ENCODE measurements at regions not wholly inside any gene's neighbourhood (a gene's known extent, or its start where the extent isn't known, plus 50 kb on each side); places are given as distances from the start of the nearest gene placed in this dataset.

- no peaks in the 10 kb centered on the region for H3K27me3 Mint-ChIP-seq
- no peak overlapping the region for H3K27ac Mint-ChIP-seq
- no peaks in the 10 kb centered on the region for H3K9me3 Mint-ChIP-seq (ENCODE audit: low read depth)
- ChIA-PET CTCF (no interaction called here), POLR2A (no interaction called here)
- DNase-seq (no peak), ATAC-seq (no peak)
- H3K4me3 Mint-ChIP-seq = no peak overlapping the region
- no peaks in the 10 kb centered on the region for H3K4me1 Mint-ChIP-seq
- H3K36me3 Mint-ChIP-seq (ENCODE audit: low read depth) = no peaks in the 10 kb centered on the region
- intact Hi-C loops (cut with DNase I, micrococcal nuclease) = no loop called here
These were observed 505.4 kb downstream of the BCL11A start for GRCh38 chr2:60047944-60048525.

GRCh38 chr2:60047347-60047746, 506.1 kb downstream of the BCL11A start:
- H3K27ac Mint-ChIP-seq = no peak overlapping the region
- H3K4me3 Mint-ChIP-seq = no peak overlapping the region
- no peaks in the 10 kb centered on the region for H3K9me3 Mint-ChIP-seq (ENCODE audit: low read depth)
- DNase-seq (no peak), ATAC-seq (no peak)
- POLR2A ChIA-PET = no interaction called here
- H3K36me3 Mint-ChIP-seq (ENCODE audit: low read depth) = no peaks in the 10 kb centered on the region
- CTCF ChIA-PET = no interaction called here
- H3K27me3 Mint-ChIP-seq = no peaks in the 10 kb centered on the region
- intact Hi-C loops (cut with DNase I, micrococcal nuclease) = no loop called here
- H3K4me1 Mint-ChIP-seq = no peaks in the 10 kb centered on the region

- intact Hi-C loops (cut with DNase I, micrococcal nuclease) = no loop called here
- H3K27me3 Mint-ChIP-seq = no peaks in the 10 kb centered on the region
- H3K9me3 Mint-ChIP-seq (ENCODE audit: low read depth) = no peaks in the 10 kb centered on the region
- H3K36me3 Mint-ChIP-seq (ENCODE audit: low read depth) = no peaks in the 10 kb centered on the region
- POLR2A ChIA-PET = no interaction called here
- no peaks in the 10 kb centered on the region for H3K4me1 Mint-ChIP-seq
- CTCF ChIA-PET = no interaction called here
- H3K4me3 Mint-ChIP-seq = no peak overlapping the region
- no peak for ATAC-seq
- no peak overlapping the region for H3K27ac Mint-ChIP-seq
- DNase-seq = no peak
These were observed 506.9 kb downstream of the BCL11A start for GRCh38 chr2:60046529-60046928.

GRCh38 chr2:60045456-60045855, 508.0 kb downstream of the BCL11A start:
- ATAC-seq = no peak
- no peaks in the 10 kb centered on the region for H3K9me3 Mint-ChIP-seq (ENCODE audit: low read depth)
- POLR2A ChIA-PET = no interaction called here
- CTCF ChIA-PET = interaction anchor here (0.5 to 0.6 kb wide), 2 partner anchors 121 to 537 kb away, joined by 3 to 5 read pairs; no protein-coding TSS in a partner anchor
- no peak for DNase-seq
- H3K27ac Mint-ChIP-seq = no peak overlapping the region
- H3K27me3 Mint-ChIP-seq = no peaks in the 10 kb centered on the region
- no peaks in the 10 kb centered on the region for H3K36me3 Mint-ChIP-seq (ENCODE audit: low read depth)
- intact Hi-C loops (cut with DNase I, micrococcal nuclease) = no loop called here
- H3K4me3 Mint-ChIP-seq = no peak overlapping the region
- H3K4me1 Mint-ChIP-seq = no peaks in the 10 kb centered on the region

- Mint-ChIP-seq H3K4me3 (no peak overlapping the region), H3K4me1 (no peaks in the 10 kb centered on the region), H3K36me3 (ENCODE audit: low read depth) (no peaks in the 10 kb centered on the region), H3K27me3 (no peaks in the 10 kb centered on the region), H3K9me3 (ENCODE audit: low read depth) (no peaks in the 10 kb centered on the region), H3K27ac (no peak overlapping the region)
- DNase-seq = no peak
- no peak for ATAC-seq
- intact Hi-C loops (cut with DNase I, micrococcal nuclease) = no loop called here
- POLR2A ChIA-PET = interaction anchor here (0.5 kb wide), 1 partner anchor 82 kb away, joined by 4 read pairs; no protein-coding TSS in a partner anchor
- CTCF ChIA-PET = no interaction called here
These were observed 509.0 kb downstream of the BCL11A start for GRCh38 chr2:60044484-60044883.

GRCh38 chr2:60042023-60042422, 511.4 kb downstream of the BCL11A start:
- no peak overlapping the region for H3K27ac Mint-ChIP-seq
- H3K9me3 Mint-ChIP-seq (ENCODE audit: low read depth) = no peaks in the 10 kb centered on the region
- no peak for ATAC-seq
- H3K27me3 Mint-ChIP-seq = no peaks in the 10 kb centered on the region
- no peak overlapping the region for H3K4me3 Mint-ChIP-seq
- no peak for DNase-seq
- H3K4me1 Mint-ChIP-seq = no peaks in the 10 kb centered on the region
- CTCF ChIA-PET = interaction anchor here (0.9 kb wide), 1 partner anchor 49 kb away, joined by 3 read pairs; no protein-coding TSS in a partner anchor
- intact Hi-C loops (cut with DNase I, micrococcal nuclease) = no loop called here
- POLR2A ChIA-PET = no interaction called here
- no peaks in the 10 kb centered on the region for H3K36me3 Mint-ChIP-seq (ENCODE audit: low read depth)

GRCh38 chr2:60033325-60033724, 520.1 kb downstream of the BCL11A start:
- ChIA-PET CTCF (no interaction called here), POLR2A (no interaction called here)
- H3K36me3 Mint-ChIP-seq (ENCODE audit: low read depth) = no peaks in the 10 kb centered on the region
- peaks cover 16% of the 10 kb centered on the region for H3K9me3 Mint-ChIP-seq (ENCODE audit: low read depth)
- DNase-seq (no peak), ATAC-seq (no peak)
- no peak overlapping the region for H3K4me3 Mint-ChIP-seq
- peaks cover 6% of the 10 kb centered on the region for H3K4me1 Mint-ChIP-seq
- H3K27ac Mint-ChIP-seq = no peak overlapping the region
- H3K27me3 Mint-ChIP-seq = no peaks in the 10 kb centered on the region
- intact Hi-C loops (cut with DNase I, micrococcal nuclease) = no loop called here

GRCh38 chr2:60029566-60029883, 523.9 kb downstream of the BCL11A start:
- no peak overlapping the region for H3K27ac Mint-ChIP-seq
- peaks cover 13% of the 10 kb centered on the region for H3K9me3 Mint-ChIP-seq (ENCODE audit: low read depth)
- H3K36me3 Mint-ChIP-seq (ENCODE audit: low read depth) = no peaks in the 10 kb centered on the region
- POLR2A ChIA-PET = no interaction called here
- H3K4me3 Mint-ChIP-seq = no peak overlapping the region
- DNase-seq (no peak), ATAC-seq (no peak)
- no peaks in the 10 kb centered on the region for H3K27me3 Mint-ChIP-seq
- CTCF ChIA-PET = interaction anchor here (1.4 kb wide), 1 partner anchor 42 kb away, joined by 3 read pairs; no protein-coding TSS in a partner anchor
- peaks cover 6% of the 10 kb centered on the region for H3K4me1 Mint-ChIP-seq
- intact Hi-C loops (cut with DNase I, micrococcal nuclease) = no loop called here

GRCh38 chr2:60028849-60029565, 524.4 kb downstream of the BCL11A start:
- Mint-ChIP-seq H3K4me1 (peaks cover 6% of the 10 kb centered on the region), H3K36me3 (ENCODE audit: low read depth) (no peaks in the 10 kb centered on the region), H3K4me3 (no peak overlapping the region), H3K27ac (no peak overlapping the region), H3K9me3 (ENCODE audit: low read depth) (peaks cover 13% of the 10 kb centered on the region), H3K27me3 (no peaks in the 10 kb centered on the region)
- ChIA-PET CTCF (interaction anchor here (1.4 kb wide), 1 partner anchor 41 kb away, joined by 3 read pairs; no protein-coding TSS in a partner anchor), POLR2A (no interaction called here)
- intact Hi-C loops (cut with DNase I, micrococcal nuclease) = no loop called here
- ATAC-seq (no peak), DNase-seq (no peak)

- no peak overlapping the region for H3K4me3 Mint-ChIP-seq
- DNase-seq (no peak), ATAC-seq (no peak)
- no peaks in the 10 kb centered on the region for H3K36me3 Mint-ChIP-seq (ENCODE audit: low read depth)
- peaks cover 6% of the 10 kb centered on the region for H3K4me1 Mint-ChIP-seq
- no peak overlapping the region for H3K27ac Mint-ChIP-seq
- peaks cover 2% of the 10 kb centered on the region for H3K9me3 Mint-ChIP-seq (ENCODE audit: low read depth)
- intact Hi-C loops (cut with DNase I, micrococcal nuclease) = no loop called here
- ChIA-PET POLR2A (no interaction called here), CTCF (no interaction called here)
- no peaks in the 10 kb centered on the region for H3K27me3 Mint-ChIP-seq
These were observed 528.0 kb downstream of the BCL11A start for GRCh38 chr2:60025496-60025895.

- Mint-ChIP-seq H3K9me3 (ENCODE audit: low read depth) (peaks cover 5% of the 10 kb centered on the region), H3K27ac (no peak overlapping the region), H3K4me3 (no peak overlapping the region), H3K4me1 (peaks cover under 1% of the 10 kb centered on the region), H3K36me3 (ENCODE audit: low read depth) (no peaks in the 10 kb centered on the region), H3K27me3 (no peaks in the 10 kb centered on the region)
- no peak for DNase-seq
- intact Hi-C loops (cut with DNase I, micrococcal nuclease) = no loop called here
- ChIA-PET POLR2A (no interaction called here), CTCF (no interaction called here)
- ATAC-seq = no peak
These were observed 530.0 kb downstream of the BCL11A start for GRCh38 chr2:60023256-60023985.

- Mint-ChIP-seq H3K27ac (no peak overlapping the region), H3K4me3 (no peak overlapping the region), H3K4me1 (no peaks in the 10 kb centered on the region), H3K36me3 (ENCODE audit: low read depth) (no peaks in the 10 kb centered on the region), H3K27me3 (no peaks in the 10 kb centered on the region), H3K9me3 (ENCODE audit: low read depth) (no peaks in the 10 kb centered on the region)
- CTCF ChIA-PET = no interaction called here
- DNase-seq (no peak), ATAC-seq (no peak)
- POLR2A ChIA-PET = no interaction called here
- intact Hi-C loops (cut with DNase I, micrococcal nuclease) = no loop called here
These were observed 545.8 kb downstream of the BCL11A start for GRCh38 chr2:60007671-60008070.
